Fibroblast of skin of abdomen (primary cell): ENCODE measurements at regions not wholly inside any gene's neighbourhood (a gene's known extent, or its start where the extent isn't known, plus 50 kb on each side); places are given as distances from the start of the nearest gene placed in this dataset.
A peak's percentile ranks its signal among the peaks of the same experiment; 100 is the strongest.

Experiments
- DNase-seq: peaks from one replicate; pipeline ENCODE4 v3.0.0-alpha.2; 2013

- no peak for DNase-seq
Observed at GRCh38 chr6:48814957-48815356, 648.1 kb downstream of the MMUT start.

GRCh38 chr6:48813836-48814235 is 649.2 kb downstream of the MMUT start:
- DNase-seq = no peak

- DNase-seq = no peak
Observed at GRCh38 chr6:48809700-48810099, 653.4 kb downstream of the MMUT start.

- DNase-seq = no peak
Observed at GRCh38 chr6:48809245-48809644, 653.8 kb downstream of the MMUT start.

- no peak for DNase-seq
Observed at GRCh38 chr6:48798296-48798695, 664.8 kb downstream of the MMUT start.

GRCh38 chr6:48782225-48782624 is 671.2 kb upstream of the PTCHD4 start:
- DNase-seq = no peak

- no peak for DNase-seq
Observed at GRCh38 chr6:48777411-48777810, 666.4 kb upstream of the PTCHD4 start.

- peak; percentile 50 for DNase-seq
Observed at GRCh38 chr6:48775157-48775556, 664.2 kb upstream of the PTCHD4 start.

- DNase-seq = no peak
Observed at GRCh38 chr6:48774276-48774675, 663.3 kb upstream of the PTCHD4 start.

- peak; percentile 65 for DNase-seq
Observed at GRCh38 chr6:48766349-48766748, 655.4 kb upstream of the PTCHD4 start.

GRCh38 chr6:48765352-48765961 is 654.5 kb upstream of the PTCHD4 start:
- peak; percentile 73 for DNase-seq

- no peak for DNase-seq
Observed at GRCh38 chr6:48764286-48765044, 653.5 kb upstream of the PTCHD4 start.

GRCh38 chr6:48757661-48758060 is 646.7 kb upstream of the PTCHD4 start:
- DNase-seq = no peak

GRCh38 chr6:48755315-48755714 is 644.3 kb upstream of the PTCHD4 start:
- DNase-seq = no peak

- no peak for DNase-seq
Observed at GRCh38 chr6:48754641-48755040, 643.6 kb upstream of the PTCHD4 start.

GRCh38 chr6:48750861-48751260 is 639.9 kb upstream of the PTCHD4 start:
- no peak for DNase-seq

- DNase-seq = no peak
Observed at GRCh38 chr6:48747471-48747870, 636.5 kb upstream of the PTCHD4 start.

- no peak for DNase-seq
Observed at GRCh38 chr6:48747040-48747439, 636.0 kb upstream of the PTCHD4 start.

GRCh38 chr6:48744948-48745347 is 634.0 kb upstream of the PTCHD4 start:
- DNase-seq = peak; percentile 48

GRCh38 chr6:48743738-48744137 is 632.7 kb upstream of the PTCHD4 start:
- DNase-seq = no peak

- peak; percentile 92 for DNase-seq
Observed at GRCh38 chr6:48736501-48737206, 625.7 kb upstream of the PTCHD4 start.

- no peak for DNase-seq
Observed at GRCh38 chr6:48735846-48736245, 624.8 kb upstream of the PTCHD4 start.

GRCh38 chr6:48733581-48733980 is 622.6 kb upstream of the PTCHD4 start:
- DNase-seq = no peak

GRCh38 chr6:48714699-48715098 is 603.7 kb upstream of the PTCHD4 start:
- no peak for DNase-seq
